M059J (cell line): ENCODE measurements at regions not wholly inside any gene's neighbourhood (a gene's known extent, or its start where the extent isn't known, plus 50 kb on each side); places are given as distances from the start of the nearest gene placed in this dataset.

Source experiments
- DNase-seq: peaks from one replicate; pipeline ENCODE4 v3.0.0-alpha.2; 2012; ENCODE audit warnings: low read depth

- no peak for DNase-seq
These were observed 96.3 kb upstream of the TMEM161B start for GRCh38 chr5:88364991-88365390.

DNA sequence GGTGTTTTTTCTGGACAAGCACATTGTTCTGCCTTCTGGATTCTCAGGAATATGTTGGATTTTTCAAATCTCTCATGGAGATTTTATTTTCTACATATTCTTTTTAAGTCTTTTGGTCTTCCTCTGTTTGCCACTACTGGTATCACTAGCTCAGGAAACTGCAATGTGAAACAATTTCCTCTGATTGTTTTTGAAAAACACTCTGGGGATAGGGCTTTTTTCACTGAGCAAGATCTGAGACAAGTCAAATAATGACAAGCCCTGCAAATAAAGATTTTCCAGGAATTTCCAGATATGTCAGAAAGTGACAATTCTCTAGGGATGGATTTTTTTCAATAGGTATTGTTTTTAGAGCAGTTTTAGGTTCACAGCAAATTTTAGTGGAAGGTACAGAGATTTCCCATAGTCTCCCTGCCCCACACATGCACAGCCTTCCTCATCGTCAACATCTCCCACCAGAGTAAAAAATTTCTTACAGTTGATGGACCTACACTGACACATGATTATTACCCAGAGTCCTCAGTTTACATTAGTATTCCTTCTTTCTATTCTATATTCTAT lies 86.9 kb upstream of the TMEM161B start:
- no peak for DNase-seq

DNA sequence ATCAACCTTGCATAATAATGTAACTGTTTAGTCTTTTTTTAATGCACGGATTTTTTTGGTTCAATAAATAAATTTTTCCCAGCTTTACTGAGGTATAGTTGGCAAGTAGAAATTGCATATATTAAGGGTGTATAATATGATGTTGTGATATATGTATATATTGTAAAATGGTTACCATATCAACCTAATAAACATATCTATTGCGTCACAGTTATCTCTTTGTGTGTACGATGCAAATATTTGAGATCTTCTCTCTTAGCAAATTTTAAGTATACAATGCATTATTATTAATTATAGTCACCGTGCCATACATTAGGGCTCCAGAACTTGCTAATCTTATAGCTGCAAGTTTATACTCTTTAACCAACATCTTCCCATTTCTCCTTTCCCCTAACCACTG lies 57.2 kb upstream of the TMEM161B start:
- no peak for DNase-seq

DNA sequence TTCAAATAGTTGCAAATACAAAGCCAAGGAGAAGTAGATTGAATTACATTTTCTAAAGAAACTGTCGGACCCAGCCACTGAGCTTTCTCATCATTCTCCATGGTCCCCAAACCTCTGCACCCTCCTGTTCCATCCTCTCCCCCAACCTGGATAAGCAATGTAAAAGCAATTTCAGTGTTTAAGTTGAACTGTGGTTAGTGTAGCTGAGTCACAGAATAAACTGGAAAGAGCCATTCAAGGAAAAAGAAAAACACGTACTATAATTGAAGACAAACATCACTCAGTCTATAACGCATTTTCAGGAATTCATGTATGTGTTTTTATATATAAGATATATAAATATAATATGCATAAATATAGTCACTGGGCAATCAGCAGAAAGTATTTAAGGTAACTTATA lies 54.1 kb upstream of the TMEM161B start:
- DNase-seq = no peak
